Sigmoid colon (tissue), 3 donors: ENCODE measurements at regions not wholly inside any gene's neighbourhood (a gene's known extent, or its start where the extent isn't known, plus 50 kb on each side); places are given as distances from the start of the nearest gene placed in this dataset.

Experiments
- CTCF ChIP-seq, 4 experiments: fragments of 450-650 bp in 3 of 4; fragments of 200-600 bp in 1 of 4; IDR thresholded peaks; one replicate each; pipeline ENCODE4 v1.5.1; 2016 to 2019; ENCODE audit warnings: antibody characterized with exemption in 4 of 4, mild to moderate bottlenecking in 3 of 4, moderate library complexity in 2 of 4
- POLR2A ChIP-seq, 2 donors: fragments of 450-650 bp; IDR thresholded peaks; one replicate each; pipeline ENCODE4 v1.6.1; 2016; ENCODE audit warnings: antibody characterized with exemption in 2 of 2, mild to moderate bottlenecking in 2 of 2, moderate library complexity in 2 of 2

GRCh38 chr13:50130123-50130946 lies 115.1 kb downstream of the KCNRG start:
- TF ChIP-seq CTCF (IDR thresholded peaks at IDR 0.05) (no peak), POLR2A (IDR thresholded peaks at IDR 0.05) (no peak)
